Hepatocyte (in vitro differentiated cells): ENCODE measurements at regions not wholly inside any gene's neighbourhood (a gene's known extent, or its start where the extent isn't known, plus 50 kb on each side); places are given as distances from the start of the nearest gene placed in this dataset.

Source experiments
- CTCF ChIP-seq: fragments of 200-600 bp; sonication (generic); IDR thresholded peaks from 2 replicates; pipeline ENCODE4 v1.5.1; 2016; ENCODE audit warnings: antibody characterized with exemption, mild to moderate bottlenecking; ENCODE audit not compliant: poor library complexity
- EZH2phosphoT487 ChIP-seq: fragments of 200-600 bp; sonication (generic); IDR thresholded peaks from one replicate; pipeline ENCODE4 v1.6.1; 2018; ENCODE audit warnings: antibody characterized with exemption, mild to moderate bottlenecking, low read depth, moderate library complexity; ENCODE audit not compliant: unreplicated experiment, severe bottlenecking

DNA sequence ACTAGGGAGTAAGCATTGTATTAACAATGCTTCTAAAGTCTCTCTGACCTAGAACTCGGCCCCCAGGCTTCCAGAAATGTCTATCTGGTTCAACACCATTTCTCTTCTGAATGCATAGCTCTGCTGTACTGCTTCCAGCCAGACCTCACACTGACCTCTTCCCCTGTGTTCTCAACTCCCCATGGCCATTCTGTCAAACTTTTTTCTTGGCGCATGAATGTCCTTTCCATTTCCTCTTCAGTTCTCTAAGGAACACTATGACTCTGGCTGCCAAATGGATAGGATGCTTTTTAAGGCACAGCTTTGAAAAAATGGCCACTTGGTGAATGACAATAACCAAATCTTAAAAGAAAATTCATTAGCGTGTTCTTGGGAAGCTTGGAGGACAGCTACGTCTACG, 425.8 kb downstream of the ETV1 start:
- no peak for TF ChIP-seq CTCF
- no peak for TF ChIP-seq EZH2phosphoT487
